CD4-positive, alpha-beta T cell (primary cell): ENCODE measurements at regions not wholly inside any gene's neighbourhood (a gene's known extent, or its start where the extent isn't known, plus 50 kb on each side); places are given as distances from the start of the nearest gene placed in this dataset.

Source experiments
- ATAC-seq: fragments of 200-7000 bp; cut with Tn5 transposase; one replicate; pipeline ENCODE4 v1.10.0; 2022; ENCODE audit warnings: mild to moderate bottlenecking; ENCODE audit not compliant: poor library complexity
- CTCF ChIA-PET: fragments of 350-600 bp; sonication (Branson Sonifier 250); formaldehyde crosslinking; loops from one replicate; lab custom pipeline; 2021; ENCODE audit warnings: antibody characterized with exemption, inconsistent platforms; lab: Charles Lee
- POLR2A ChIA-PET: fragments of 350-600 bp; sonication (Branson Sonifier 250); formaldehyde crosslinking; loops from one replicate; lab custom pipeline; 2021; ENCODE audit warnings: antibody characterized with exemption, inconsistent platforms; lab: Charles Lee
- DNase-seq, 14 experiments: peaks; one replicate each; pipeline ENCODE4 v3.0.0-alpha.2; 2013 to 2020; ENCODE audit warnings: mixed read lengths in 2 of 14
- H3K27ac ChIP-seq, 2 donors: one replicate each; pipeline versions ENCODE4 v1.5.1 to v1.7.0; 2013; ENCODE audit warnings: low read length in 2 of 2, low read depth in 1 of 2, mild to moderate bottlenecking in 1 of 2
- H3K27me3 ChIP-seq, 2 experiments: 1 replicate in 1 of 2; 2 replicates in 1 of 2; pipeline versions ENCODE4 v1.6.1 to v1.7.0; 2013; ENCODE audit warnings: low read length in 2 of 2, control low read depth in 1 of 2, mild to moderate bottlenecking in 1 of 2, moderate library complexity in 1 of 2; ENCODE audit not compliant: insufficient read depth in 2 of 2, control insufficient read depth in 1 of 2
- H3K36me3 ChIP-seq: one replicate; pipeline ENCODE4 v1.6.1; 2013; ENCODE audit warnings: low read length, control low read depth; ENCODE audit not compliant: insufficient read depth
- H3K4me1 ChIP-seq: one replicate; pipeline ENCODE4 v1.6.1; 2013; ENCODE audit warnings: low read length, control low read depth; ENCODE audit not compliant: insufficient read depth
- H3K4me3 ChIP-seq: one replicate; pipeline ENCODE4 v1.5.1; 2013; ENCODE audit warnings: mild to moderate bottlenecking, low read length, moderate library complexity
- H3K9me3 ChIP-seq, 2 experiments: 1 replicate in 1 of 2; 2 replicates in 1 of 2; pipeline versions ENCODE4 v1.6.1 to v1.7.0; 2013; ENCODE audit warnings: low read length in 2 of 2, mild to moderate bottlenecking in 2 of 2, control low read depth in 1 of 2, moderate library complexity in 1 of 2; ENCODE audit not compliant: control insufficient read depth in 1 of 2, insufficient read depth in 1 of 2
- H3K27ac Mint-ChIP-seq: one replicate; pipeline ENCODE4 v1.8.0; 2020; ENCODE audit warnings: mixed read lengths
- H3K27me3 Mint-ChIP-seq: one replicate; pipeline ENCODE4 v1.8.0; 2021; ENCODE audit warnings: mixed read lengths
- H3K36me3 Mint-ChIP-seq: one replicate; pipeline ENCODE4 v1.8.0; 2021; ENCODE audit warnings: low read depth, mixed read lengths
- H3K4me1 Mint-ChIP-seq: one replicate; pipeline ENCODE4 v1.8.0; 2021; ENCODE audit warnings: low read depth, mixed read lengths
- H3K4me3 Mint-ChIP-seq: one replicate; pipeline ENCODE4 v1.8.0; 2020; ENCODE audit warnings: mild to moderate bottlenecking, mixed read lengths
- H3K9me3 Mint-ChIP-seq: one replicate; pipeline ENCODE4 v1.8.0; 2020; ENCODE audit warnings: mixed read lengths
- intact Hi-C, 2 experiments: fragments of 100-400 bp; cut with DNase I in 1 of 2; cut with micrococcal nuclease in 1 of 2; formaldehyde crosslinking; loops; one replicate each; pipeline versions ENCODE4 v1.15.1 to v1.9.0; 2023 to 2025; cut with DNase I, micrococcal nuclease
- TF ChIP-seq, protein P1 (sequence below): fragments of 200-600 bp; IDR thresholded peaks from one replicate; pipeline ENCODE4 v1.8.0; 2022; ENCODE audit warnings: antibody characterized with exemption, mild to moderate bottlenecking

- H3K4me1 ChIP-seq: no peaks in the 10 kb centered on the region
- no peaks in the 10 kb centered on the region for H3K9me3 Mint-ChIP-seq
- ChIA-PET POLR2A (interaction anchor here (1.0 kb wide), 1 partner anchor 21 kb away, joined by 3 read pairs; no protein-coding TSS in a partner anchor), CTCF (no interaction called here)
- peaks cover 0 to 2% of the 10 kb centered on the region in 2 experiments for H3K27me3 ChIP-seq
- no peak overlapping the region for H3K27ac ChIP-seq
- no peaks in the 10 kb centered on the region for H3K36me3 ChIP-seq
- ATAC-seq (no peak), DNase-seq (no peak)
- H3K27me3 Mint-ChIP-seq: no peaks in the 10 kb centered on the region
- no peaks in the 10 kb centered on the region for H3K4me1 Mint-ChIP-seq
- H3K4me3 Mint-ChIP-seq: no peak overlapping the region
- H3K4me3 ChIP-seq: no peak overlapping the region
- TF ChIP-seq, protein P1, sequence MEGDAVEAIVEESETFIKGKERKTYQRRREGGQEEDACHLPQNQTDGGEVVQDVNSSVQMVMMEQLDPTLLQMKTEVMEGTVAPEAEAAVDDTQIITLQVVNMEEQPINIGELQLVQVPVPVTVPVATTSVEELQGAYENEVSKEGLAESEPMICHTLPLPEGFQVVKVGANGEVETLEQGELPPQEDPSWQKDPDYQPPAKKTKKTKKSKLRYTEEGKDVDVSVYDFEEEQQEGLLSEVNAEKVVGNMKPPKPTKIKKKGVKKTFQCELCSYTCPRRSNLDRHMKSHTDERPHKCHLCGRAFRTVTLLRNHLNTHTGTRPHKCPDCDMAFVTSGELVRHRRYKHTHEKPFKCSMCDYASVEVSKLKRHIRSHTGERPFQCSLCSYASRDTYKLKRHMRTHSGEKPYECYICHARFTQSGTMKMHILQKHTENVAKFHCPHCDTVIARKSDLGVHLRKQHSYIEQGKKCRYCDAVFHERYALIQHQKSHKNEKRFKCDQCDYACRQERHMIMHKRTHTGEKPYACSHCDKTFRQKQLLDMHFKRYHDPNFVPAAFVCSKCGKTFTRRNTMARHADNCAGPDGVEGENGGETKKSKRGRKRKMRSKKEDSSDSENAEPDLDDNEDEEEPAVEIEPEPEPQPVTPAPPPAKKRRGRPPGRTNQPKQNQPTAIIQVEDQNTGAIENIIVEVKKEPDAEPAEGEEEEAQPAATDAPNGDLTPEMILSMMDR: no peak
- H3K36me3 Mint-ChIP-seq: no peaks in the 10 kb centered on the region
- intact Hi-C loops: no loop called here
- H3K27ac Mint-ChIP-seq: no peak overlapping the region
- no peaks in the 10 kb centered on the region for H3K9me3 ChIP-seq
Measured at GRCh38 chr13:99145461-99145860, 55.2 kb upstream of the UBAC2 start.

GRCh38 chr13:99150575-99151361 is 49.9 kb upstream of the UBAC2 start:
- H3K27ac ChIP-seq: no peak overlapping the region
- TF ChIP-seq, protein P1: no peak
- no peaks in the 10 kb centered on the region for H3K4me1 ChIP-seq
- Mint-ChIP-seq H3K36me3 (no peaks in the 10 kb centered on the region), H3K4me3 (no peak overlapping the region), H3K27me3 (no peaks in the 10 kb centered on the region), H3K27ac (no peak overlapping the region), H3K4me1 (no peaks in the 10 kb centered on the region), H3K9me3 (no peaks in the 10 kb centered on the region)
- H3K27me3 ChIP-seq: peaks cover 0 to 2% of the 10 kb centered on the region in 2 experiments
- DNase-seq (no peak), ATAC-seq (no peak)
- CTCF ChIA-PET: no interaction called here
- no peaks in the 10 kb centered on the region for H3K36me3 ChIP-seq
- intact Hi-C loops: no loop called here
- H3K4me3 ChIP-seq: no peak overlapping the region
- POLR2A ChIA-PET: no interaction called here
- no peaks in the 10 kb centered on the region for H3K9me3 ChIP-seq
